ENCODE measurements at regions not wholly inside any gene's neighbourhood (a gene's known extent, or its start where the extent isn't known, plus 50 kb on each side); places are given as distances from the start of the nearest gene placed in this dataset.

- no peaks in the 10 kb centered on the region for H4K20me1 ChIP-seq (ENCODE audit: insufficient read depth, low read length)
- no peaks in the 10 kb centered on the region for H3K4me1 ChIP-seq (ENCODE audit: insufficient read depth, low read length)
- H3K4me3 ChIP-seq (ENCODE audit: insufficient read depth, low read depth, low read length) = no peak overlapping the region
- H3K27me3 Mint-ChIP-seq (ENCODE audit: low read depth, unreplicated experiment) = no peaks in the 10 kb centered on the region
- no peaks in the 10 kb centered on the region for H3K27me3 ChIP-seq (ENCODE audit: insufficient read depth, low read length)
- no peaks in the 10 kb centered on the region for H3K36me3 Mint-ChIP-seq (ENCODE audit: low read depth, unreplicated experiment)
- no peak for TF ChIP-seq EZH2 (IDR thresholded peaks at IDR 0.05; ENCODE audit: insufficient read depth, low read length)
- TF ChIP-seq, protein P1, sequence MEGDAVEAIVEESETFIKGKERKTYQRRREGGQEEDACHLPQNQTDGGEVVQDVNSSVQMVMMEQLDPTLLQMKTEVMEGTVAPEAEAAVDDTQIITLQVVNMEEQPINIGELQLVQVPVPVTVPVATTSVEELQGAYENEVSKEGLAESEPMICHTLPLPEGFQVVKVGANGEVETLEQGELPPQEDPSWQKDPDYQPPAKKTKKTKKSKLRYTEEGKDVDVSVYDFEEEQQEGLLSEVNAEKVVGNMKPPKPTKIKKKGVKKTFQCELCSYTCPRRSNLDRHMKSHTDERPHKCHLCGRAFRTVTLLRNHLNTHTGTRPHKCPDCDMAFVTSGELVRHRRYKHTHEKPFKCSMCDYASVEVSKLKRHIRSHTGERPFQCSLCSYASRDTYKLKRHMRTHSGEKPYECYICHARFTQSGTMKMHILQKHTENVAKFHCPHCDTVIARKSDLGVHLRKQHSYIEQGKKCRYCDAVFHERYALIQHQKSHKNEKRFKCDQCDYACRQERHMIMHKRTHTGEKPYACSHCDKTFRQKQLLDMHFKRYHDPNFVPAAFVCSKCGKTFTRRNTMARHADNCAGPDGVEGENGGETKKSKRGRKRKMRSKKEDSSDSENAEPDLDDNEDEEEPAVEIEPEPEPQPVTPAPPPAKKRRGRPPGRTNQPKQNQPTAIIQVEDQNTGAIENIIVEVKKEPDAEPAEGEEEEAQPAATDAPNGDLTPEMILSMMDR (IDR thresholded peaks at IDR 0.05; ENCODE audit: insufficient read depth, low read depth, low read length) = no peak
- H3K4me3 Mint-ChIP-seq (ENCODE audit: unreplicated experiment) = no peak overlapping the region
- FAIRE-seq (no peak), DNase-seq (ENCODE audit: low read depth) (no peak)
- H3K4me2 ChIP-seq (ENCODE audit: low read length) = no peak overlapping the region
- no peak overlapping the region for H3K9ac ChIP-seq (ENCODE audit: low read length)
- no peak overlapping the region for H3K27ac ChIP-seq (ENCODE audit: low read depth, low read length)
- no peak overlapping the region for H3K27ac Mint-ChIP-seq (ENCODE audit: unreplicated experiment)
- H3K4me1 Mint-ChIP-seq (ENCODE audit: low read depth, unreplicated experiment) = peaks cover 7% of the 10 kb centered on the region
- no peak overlapping the region for H2AFZ ChIP-seq (ENCODE audit: low read depth, low read length)
- no peaks in the 10 kb centered on the region for H3K36me3 ChIP-seq (ENCODE audit: insufficient read depth, low read length)
- H3K79me2 ChIP-seq (ENCODE audit: insufficient read depth, low read length) = no peaks in the 10 kb centered on the region
- H3K9me3 Mint-ChIP-seq (ENCODE audit: unreplicated experiment) = peaks cover 4% of the 10 kb centered on the region
- H3K9me3 ChIP-seq (ENCODE audit: insufficient read depth, low read depth, low read length) = peaks cover 4% of the 10 kb centered on the region
Measured at GRCh38 chr11:39807904-39808303, 1651.5 kb downstream of the LRRC4C start.

DNA sequence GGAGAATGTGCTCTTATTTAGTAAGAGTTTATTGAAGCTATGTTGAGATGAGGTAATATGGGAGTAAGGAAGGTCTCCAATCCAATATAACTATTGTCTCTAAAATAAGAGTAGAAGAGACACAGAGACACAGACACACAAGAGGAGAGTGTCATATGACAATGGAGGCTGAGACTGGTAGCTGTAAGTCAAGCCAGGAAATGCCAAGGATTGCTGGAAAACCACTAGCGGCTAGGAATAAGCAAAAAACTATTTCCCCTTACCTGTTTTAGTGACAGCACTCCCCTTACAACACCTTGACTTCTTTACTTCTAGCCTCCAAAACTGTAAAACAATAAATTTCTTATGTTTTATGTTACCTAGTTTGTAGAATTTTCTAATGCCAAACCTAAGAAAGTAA, 1652.8 kb downstream of the LRRC4C start:
- TF ChIP-seq EZH2 (IDR thresholded peaks at IDR 0.05; ENCODE audit: insufficient read depth, low read length) = no peak
- TF ChIP-seq, protein P1 (IDR thresholded peaks at IDR 0.05; ENCODE audit: insufficient read depth, low read depth, low read length) = no peak
- Mint-ChIP-seq H3K36me3 (ENCODE audit: low read depth, unreplicated experiment) (no peaks in the 10 kb centered on the region), H3K27me3 (ENCODE audit: low read depth, unreplicated experiment) (no peaks in the 10 kb centered on the region), H3K4me3 (ENCODE audit: unreplicated experiment) (no peak overlapping the region), H3K9me3 (ENCODE audit: unreplicated experiment) (peaks cover 2% of the 10 kb centered on the region), H3K4me1 (ENCODE audit: low read depth, unreplicated experiment) (peaks cover 7% of the 10 kb centered on the region), H3K27ac (ENCODE audit: unreplicated experiment) (no peak overlapping the region)
- Histone ChIP-seq H3K4me1 (ENCODE audit: insufficient read depth, low read length) (no peaks in the 10 kb centered on the region), H3K9me3 (ENCODE audit: insufficient read depth, low read depth, low read length) (peaks cover 4% of the 10 kb centered on the region), H3K4me2 (ENCODE audit: low read length) (no peak overlapping the region), H4K20me1 (ENCODE audit: insufficient read depth, low read length) (no peaks in the 10 kb centered on the region), H3K79me2 (ENCODE audit: insufficient read depth, low read length) (no peaks in the 10 kb centered on the region), H3K36me3 (ENCODE audit: insufficient read depth, low read length) (no peaks in the 10 kb centered on the region), H2AFZ (ENCODE audit: low read depth, low read length) (no peak overlapping the region), H3K27ac (ENCODE audit: low read depth, low read length) (no peak overlapping the region), H3K9ac (ENCODE audit: low read length) (no peak overlapping the region), H3K27me3 (ENCODE audit: insufficient read depth, low read length) (no peaks in the 10 kb centered on the region), H3K4me3 (ENCODE audit: insufficient read depth, low read depth, low read length) (no peak overlapping the region)
- FAIRE-seq (no peak), DNase-seq (ENCODE audit: low read depth) (no peak)

GRCh38 chr11:39804271-39804670, 1655.2 kb downstream of the LRRC4C start:
- H3K9ac ChIP-seq (ENCODE audit: low read length) = no peak overlapping the region
- Mint-ChIP-seq H3K36me3 (ENCODE audit: low read depth, unreplicated experiment) (no peaks in the 10 kb centered on the region), H3K9me3 (ENCODE audit: unreplicated experiment) (no peaks in the 10 kb centered on the region), H3K4me1 (ENCODE audit: low read depth, unreplicated experiment) (peaks cover 7% of the 10 kb centered on the region), H3K27ac (ENCODE audit: unreplicated experiment) (no peak overlapping the region), H3K4me3 (ENCODE audit: unreplicated experiment) (no peak overlapping the region), H3K27me3 (ENCODE audit: low read depth, unreplicated experiment) (no peaks in the 10 kb centered on the region)
- TF ChIP-seq EZH2 (IDR thresholded peaks at IDR 0.05; ENCODE audit: insufficient read depth, low read length) = no peak
- TF ChIP-seq, protein P1 (IDR thresholded peaks at IDR 0.05; ENCODE audit: insufficient read depth, low read depth, low read length) = no peak
- no peak overlapping the region for H3K27ac ChIP-seq (ENCODE audit: low read depth, low read length)
- no peak overlapping the region for H2AFZ ChIP-seq (ENCODE audit: low read depth, low read length)
- H3K4me3 ChIP-seq (ENCODE audit: insufficient read depth, low read depth, low read length) = no peak overlapping the region
- no peaks in the 10 kb centered on the region for H3K4me1 ChIP-seq (ENCODE audit: insufficient read depth, low read length)
- no peak for FAIRE-seq
- H4K20me1 ChIP-seq (ENCODE audit: insufficient read depth, low read length) = no peaks in the 10 kb centered on the region
- H3K9me3 ChIP-seq (ENCODE audit: insufficient read depth, low read depth, low read length) = no peaks in the 10 kb centered on the region
- H3K79me2 ChIP-seq (ENCODE audit: insufficient read depth, low read length) = no peaks in the 10 kb centered on the region
- H3K27me3 ChIP-seq (ENCODE audit: insufficient read depth, low read length) = no peaks in the 10 kb centered on the region
- H3K36me3 ChIP-seq (ENCODE audit: insufficient read depth, low read length) = no peaks in the 10 kb centered on the region
- no peak for DNase-seq (ENCODE audit: low read depth)
- H3K4me2 ChIP-seq (ENCODE audit: low read length) = no peak overlapping the region
